OCI-LY3 (cell line): ENCODE measurements at regions not wholly inside any gene's neighbourhood (a gene's known extent, or its start where the extent isn't known, plus 50 kb on each side); places are given as distances from the start of the nearest gene placed in this dataset.

Experiments used
- H2AFZ ChIP-seq: fragments of 200-600, 300-600 bp; shearing (Covaris generic); 2 replicates; pipeline ENCODE4 v1.6.0; 2014; ENCODE audit warnings: antibody characterized with exemption, low read depth, low read length
- H3K27ac ChIP-seq: fragments of 200-600, 300-600 bp; sonication (generic); 2 replicates; pipeline ENCODE4 v1.5.1; 2014; ENCODE audit warnings: mild to moderate bottlenecking, low read length, moderate library complexity, mixed read lengths
- H3K27me3 ChIP-seq: fragments of 200-600, 300-600 bp; sonication (generic); 2 replicates; pipeline ENCODE4 v1.6.1; 2014; ENCODE audit warnings: low read depth, low read length, mixed read lengths
- H3K36me3 ChIP-seq: fragments of 200-600, 300-600 bp; sonication (generic); replicated peaks from 2 replicates; pipeline ENCODE3; 2014; ENCODE audit warnings: low read depth, low read length, mixed read lengths
- H3K4me1 ChIP-seq: fragments of 300-600, 200-600 bp; sonication (generic); 2 replicates; pipeline ENCODE4 v1.6.1; 2014; ENCODE audit warnings: low read length, mixed read lengths
- H3K4me2 ChIP-seq: fragments of 200-600, 300-600 bp; sonication (generic); 2 replicates; pipeline ENCODE4 v1.6.1; 2014; ENCODE audit warnings: low read length, mixed read lengths
- H3K4me3 ChIP-seq: fragments of 300-600, 200-600 bp; sonication (generic); 2 replicates; pipeline ENCODE4 v1.5.1; 2014; ENCODE audit warnings: antibody characterized with exemption, mild to moderate bottlenecking, low read length, moderate library complexity
- H3K79me2 ChIP-seq: fragments of 300-600, 200-600 bp; shearing (Covaris generic); 2 replicates; pipeline ENCODE4 v1.6.1; 2014; ENCODE audit warnings: mild to moderate bottlenecking, low read length, mixed read lengths
- H3K9ac ChIP-seq: fragments of 300-600, 200-600 bp; shearing (Covaris generic); 2 replicates; pipeline ENCODE4 v1.6.0; 2014; ENCODE audit warnings: mild to moderate bottlenecking, low read length, moderate library complexity
- H3K9me3 ChIP-seq: fragments of 200-600, 300-600 bp; shearing (Covaris generic); 2 replicates; pipeline ENCODE4 v1.6.1; 2014; ENCODE audit warnings: low read length, mixed read lengths; ENCODE audit not compliant: insufficient read depth
- H4K20me1 ChIP-seq: fragments of 200-600, 300-600 bp; sonication (generic); 2 replicates; pipeline ENCODE4 v1.6.1; 2016; ENCODE audit warnings: low read length, mixed read lengths; ENCODE audit not compliant: insufficient read depth
- CTCF ChIP-seq: fragments of 200-600, 300-600 bp; sonication (generic); IDR thresholded peaks from 2 replicates; pipeline ENCODE4 v1.5.1; 2014; ENCODE audit warnings: antibody characterized with exemption, low read length, low read depth
- EZH2phosphoT487 ChIP-seq: fragments of 200-600 bp; shearing (Covaris generic); IDR thresholded peaks from 2 replicates; pipeline ENCODE4 v1.6.1; 2018; ENCODE audit warnings: antibody characterized with exemption, mixed run types, low read depth

GRCh38 chr14:86938320-86938719 lies 1054.7 kb downstream of the GALC start:
- H3K79me2 ChIP-seq = no peaks in the 10 kb centered on the region
- H3K27me3 ChIP-seq = no peaks in the 10 kb centered on the region
- TF ChIP-seq CTCF (no peak), EZH2phosphoT487 (no peak)
- no peaks in the 10 kb centered on the region for H3K9me3 ChIP-seq
- no peak overlapping the region for H3K27ac ChIP-seq
- no peaks in the 10 kb centered on the region for H3K4me1 ChIP-seq
- no peak overlapping the region for H3K9ac ChIP-seq
- H3K36me3 ChIP-seq = no peaks in the 10 kb centered on the region
- no peak overlapping the region for H3K4me2 ChIP-seq
- H4K20me1 ChIP-seq = no peaks in the 10 kb centered on the region
- no peak overlapping the region for H3K4me3 ChIP-seq
- no peak overlapping the region for H2AFZ ChIP-seq

GRCh38 chr14:86936556-86936955 lies 1056.4 kb downstream of the GALC start:
- Histone ChIP-seq H3K4me2 (no peak overlapping the region), H3K79me2 (no peaks in the 10 kb centered on the region), H3K9me3 (no peaks in the 10 kb centered on the region), H3K36me3 (no peaks in the 10 kb centered on the region), H3K4me3 (no peak overlapping the region), H3K27me3 (no peaks in the 10 kb centered on the region), H3K4me1 (no peaks in the 10 kb centered on the region), H3K27ac (no peak overlapping the region), H3K9ac (no peak overlapping the region), H2AFZ (no peak overlapping the region), H4K20me1 (no peaks in the 10 kb centered on the region)
- no peak for TF ChIP-seq CTCF
- no peak for TF ChIP-seq EZH2phosphoT487

GRCh38 chr14:86935241-86935885 lies 1057.6 kb downstream of the GALC start:
- H3K36me3 ChIP-seq = no peaks in the 10 kb centered on the region
- no peaks in the 10 kb centered on the region for H3K27me3 ChIP-seq
- H4K20me1 ChIP-seq = no peaks in the 10 kb centered on the region
- H3K9me3 ChIP-seq = no peaks in the 10 kb centered on the region
- TF ChIP-seq CTCF = no peak
- no peak for TF ChIP-seq EZH2phosphoT487
- H3K4me1 ChIP-seq = no peaks in the 10 kb centered on the region
- H3K79me2 ChIP-seq = no peaks in the 10 kb centered on the region
- H3K4me3 ChIP-seq = no peak overlapping the region
- H2AFZ ChIP-seq = no peak overlapping the region
- H3K9ac ChIP-seq = no peak overlapping the region
- no peak overlapping the region for H3K27ac ChIP-seq
- H3K4me2 ChIP-seq = no peak overlapping the region

GRCh38 chr14:86933958-86934595 lies 1058.9 kb downstream of the GALC start:
- Histone ChIP-seq H2AFZ (no peak overlapping the region), H3K9me3 (no peaks in the 10 kb centered on the region), H3K27me3 (no peaks in the 10 kb centered on the region), H3K4me3 (no peak overlapping the region), H3K9ac (no peak overlapping the region), H4K20me1 (no peaks in the 10 kb centered on the region), H3K36me3 (no peaks in the 10 kb centered on the region), H3K4me1 (no peaks in the 10 kb centered on the region), H3K79me2 (no peaks in the 10 kb centered on the region), H3K27ac (no peak overlapping the region), H3K4me2 (no peak overlapping the region)
- TF ChIP-seq CTCF = no peak
- no peak for TF ChIP-seq EZH2phosphoT487
